HL-60 (cell line): ENCODE measurements at regions not wholly inside any gene's neighbourhood (a gene's known extent, or its start where the extent isn't known, plus 50 kb on each side); places are given as distances from the start of the nearest gene placed in this dataset.

Experiments used
- CTCF ChIP-seq: IDR thresholded peaks from one replicate; pipeline ENCODE4 v1.5.1; 2011; ENCODE audit warnings: low read length, control low read depth, inconsistent platforms; ENCODE audit not compliant: insufficient read depth
- POLR2AphosphoS5 ChIP-seq: IDR thresholded peaks from 2 replicates; pipeline ENCODE4 v1.6.1; 2012; ENCODE audit warnings: low read depth
- REST ChIP-seq: IDR thresholded peaks from 2 replicates; pipeline ENCODE4 v1.6.1; 2012; ENCODE audit warnings: low read depth; ENCODE audit not compliant: insufficient replicate concordance
- SPI1 ChIP-seq: IDR thresholded peaks from 2 replicates; pipeline ENCODE4 v1.6.1; 2012; ENCODE audit warnings: low read depth, mild to moderate bottlenecking, borderline replicate concordance

GRCh38 chr4:62170235-62170634 is 970.1 kb downstream of the ADGRL3 start:
- no peak for TF ChIP-seq SPI1
- no peak for TF ChIP-seq POLR2AphosphoS5
- TF ChIP-seq CTCF: no peak
- TF ChIP-seq REST: no peak
